CD14-positive monocyte (primary cell): ENCODE measurements at regions not wholly inside any gene's neighbourhood (a gene's known extent, or its start where the extent isn't known, plus 50 kb on each side); places are given as distances from the start of the nearest gene placed in this dataset.

ENCODE experiments used
- DNase-seq, 3 donors: peaks; one replicate each; pipeline ENCODE4 v3.0.0-alpha.2; 2011 to 2022
- H2AFZ ChIP-seq: 2 replicates; pipeline ENCODE4 v1.6.0; 2012; ENCODE audit warnings: mild to moderate bottlenecking, low read depth, low read length, inconsistent platforms; ENCODE audit not compliant: insufficient read depth, poor library complexity, severe bottlenecking
- H3K27ac ChIP-seq, 2 donors: 1 replicate in 1 of 2; 2 replicates in 1 of 2; pipeline ENCODE4 v1.5.1; 2012 to 2013; ENCODE audit warnings: low read length in 2 of 2, control low read depth in 1 of 2, inconsistent platforms in 1 of 2, low read depth in 1 of 2, mild to moderate bottlenecking in 1 of 2
- H3K27me3 ChIP-seq, 2 donors: one replicate each; pipeline versions ENCODE4 v1.6.0 to v1.6.1; 2011 to 2013; ENCODE audit warnings: low read length in 2 of 2; ENCODE audit not compliant: control insufficient read depth in 2 of 2, insufficient read depth in 2 of 2
- H3K36me3 ChIP-seq, 2 donors: replicated peaks in 1 of 2; 1 replicate in 1 of 2; 2 replicates in 1 of 2; pipeline versions ENCODE4 v1.5.1 to v1.6.1; 2012 to 2013; ENCODE audit warnings: low read length in 2 of 2, control low read depth in 1 of 2, inconsistent platforms in 1 of 2, mild to moderate bottlenecking in 1 of 2; ENCODE audit not compliant: insufficient read depth in 2 of 2, control insufficient read depth in 1 of 2
- H3K4me1 ChIP-seq, 2 donors: 1 replicate in 1 of 2; 2 replicates in 1 of 2; pipeline versions ENCODE4 v1.5.1 to v1.6.1; 2012 to 2013; ENCODE audit warnings: low read length in 2 of 2, control low read depth in 1 of 2, inconsistent platforms in 1 of 2, mild to moderate bottlenecking in 1 of 2, moderate library complexity in 1 of 2; ENCODE audit not compliant: insufficient read depth in 2 of 2, control insufficient read depth in 1 of 2
- H3K4me2 ChIP-seq: replicated peaks from 2 replicates; pipeline ENCODE3; 2012; ENCODE audit warnings: low read length, moderate library complexity, mild to moderate bottlenecking; ENCODE audit not compliant: poor library complexity, severe bottlenecking; ENCODE audit errors: extremely low read depth
- H3K4me3 ChIP-seq, 3 experiments: fragments of 200-600 bp in 1 of 3; sonication (generic) in 1 of 3; replicated peaks in 1 of 3; 1 replicate in 2 of 3; 2 replicates in 1 of 3; pipeline ENCODE4 v1.5.1; 2011 to 2013; ENCODE audit warnings: low read length in 3 of 3, mild to moderate bottlenecking in 3 of 3, control low read depth in 2 of 3, low read depth in 2 of 3, inconsistent platforms in 1 of 3, moderate library complexity in 1 of 3
- H3K79me2 ChIP-seq: 2 replicates; pipeline ENCODE4 v1.6.0; 2012; ENCODE audit warnings: mild to moderate bottlenecking, control low read depth, inconsistent platforms, low read length, moderate library complexity; ENCODE audit not compliant: insufficient read depth
- H3K9ac ChIP-seq: 2 replicates; pipeline ENCODE4 v1.6.0; 2017; ENCODE audit warnings: low read length, mild to moderate bottlenecking; ENCODE audit not compliant: insufficient read depth, poor library complexity, severe bottlenecking
- H3K9me3 ChIP-seq, 2 donors: replicated peaks in 1 of 2; 1 replicate in 1 of 2; 2 replicates in 1 of 2; pipeline versions ENCODE4 v1.5.1 to v1.6.1; 2012 to 2013; ENCODE audit warnings: low read length in 2 of 2, control low read depth in 1 of 2; ENCODE audit not compliant: control insufficient read depth in 1 of 2, insufficient read depth in 1 of 2
- H4K20me1 ChIP-seq: 2 replicates; pipeline ENCODE4 v1.6.0; 2012; ENCODE audit warnings: mild to moderate bottlenecking, low read length, control low read depth, moderate library complexity; ENCODE audit not compliant: insufficient read depth
- H3K27ac Mint-ChIP-seq, 7 donors: one replicate each; pipeline ENCODE4 v1.8.0; 2020; ENCODE audit warnings: mild to moderate bottlenecking in 7 of 7, mixed read lengths in 7 of 7, moderate library complexity in 6 of 7, inconsistent platforms in 2 of 7
- H3K27me3 Mint-ChIP-seq, 3 donors: one replicate each; pipeline ENCODE4 v1.8.0; 2021 to 2022; ENCODE audit warnings: low read depth in 3 of 3, mild to moderate bottlenecking in 3 of 3, mixed read lengths in 3 of 3, moderate library complexity in 3 of 3, inconsistent platforms in 1 of 3
- H3K36me3 Mint-ChIP-seq, 2 donors: one replicate each; pipeline ENCODE4 v1.8.0; 2020; ENCODE audit warnings: mixed read lengths in 2 of 2, inconsistent platforms in 1 of 2, mild to moderate bottlenecking in 1 of 2
- H3K4me1 Mint-ChIP-seq: one replicate; pipeline ENCODE4 v1.8.0; 2020; ENCODE audit warnings: mild to moderate bottlenecking, mixed read lengths
- H3K4me3 Mint-ChIP-seq, 2 donors: one replicate each; pipeline ENCODE4 v1.8.0; 2020; ENCODE audit warnings: mild to moderate bottlenecking in 2 of 2, mixed read lengths in 2 of 2, moderate library complexity in 1 of 2
- H3K9me3 Mint-ChIP-seq, 7 donors: one replicate each; pipeline ENCODE4 v1.8.0; 2020 to 2022; ENCODE audit warnings: mixed read lengths in 7 of 7, mild to moderate bottlenecking in 6 of 7, moderate library complexity in 6 of 7, inconsistent platforms in 2 of 7
- WGBS: methylation state at CpG from one replicate; pipeline ENCODE4 v1.1.5; 2013; ENCODE audit warnings: missing lambda C conversion rate; ENCODE audit not compliant: insufficient coverage; 5-methylcytosine and 5-hydroxymethylcytosine counted together
- intact Hi-C, 2 donors: fragments of 100-400 bp; cut with micrococcal nuclease; formaldehyde crosslinking; loops; one replicate each; pipeline versions ENCODE4 v1.15.0 to v1.15.1; 2023
- TF ChIP-seq, protein P1 (sequence below): fragments of 200-600 bp; IDR thresholded peaks from one replicate; pipeline ENCODE4 v1.8.0; 2022; ENCODE audit warnings: antibody characterized with exemption, mild to moderate bottlenecking

DNA sequence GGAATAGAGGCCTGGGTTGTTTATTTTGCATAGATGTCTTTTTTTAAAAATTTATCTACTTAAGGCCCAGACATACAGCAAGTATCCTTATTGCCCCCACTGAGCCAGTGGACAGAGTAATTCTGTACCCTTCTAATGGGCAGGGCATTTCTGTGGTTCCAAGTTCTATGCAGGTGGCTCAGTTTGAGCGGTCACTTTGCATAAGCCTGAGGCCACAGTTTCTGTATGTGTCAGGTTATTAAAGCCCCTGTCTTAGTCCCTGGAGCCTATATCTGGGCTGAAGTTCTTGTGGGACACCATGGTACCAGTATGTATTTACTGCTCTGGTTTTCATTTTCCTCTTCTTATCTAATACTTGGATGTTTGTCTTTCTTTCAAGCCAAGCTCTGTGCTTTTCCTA lies 168.8 kb downstream of the MID1IP1 start:
- H4K20me1 ChIP-seq = no peaks in the 10 kb centered on the region
- no peaks in the 10 kb centered on the region for H3K9me3 ChIP-seq
- H3K27ac ChIP-seq = no peak overlapping the region
- no peak for DNase-seq
- H3K4me1 ChIP-seq = peaks cover 0 to 2% of the 10 kb centered on the region in 2 donors
- no peak overlapping the region for H3K9ac ChIP-seq
- peaks cover 0 to 2% of the 10 kb centered on the region in 2 donors for H3K36me3 Mint-ChIP-seq
- H3K4me2 ChIP-seq = no peak overlapping the region
- no peaks in the 10 kb centered on the region for H3K27me3 ChIP-seq
- H3K36me3 ChIP-seq = no peaks in the 10 kb centered on the region
- H3K27ac Mint-ChIP-seq = no peak overlapping the region
- WGBS = no CpG with 5 or more reads among the region's 1 CpG
- intact Hi-C loops = no loop called here
- TF ChIP-seq, protein P1, sequence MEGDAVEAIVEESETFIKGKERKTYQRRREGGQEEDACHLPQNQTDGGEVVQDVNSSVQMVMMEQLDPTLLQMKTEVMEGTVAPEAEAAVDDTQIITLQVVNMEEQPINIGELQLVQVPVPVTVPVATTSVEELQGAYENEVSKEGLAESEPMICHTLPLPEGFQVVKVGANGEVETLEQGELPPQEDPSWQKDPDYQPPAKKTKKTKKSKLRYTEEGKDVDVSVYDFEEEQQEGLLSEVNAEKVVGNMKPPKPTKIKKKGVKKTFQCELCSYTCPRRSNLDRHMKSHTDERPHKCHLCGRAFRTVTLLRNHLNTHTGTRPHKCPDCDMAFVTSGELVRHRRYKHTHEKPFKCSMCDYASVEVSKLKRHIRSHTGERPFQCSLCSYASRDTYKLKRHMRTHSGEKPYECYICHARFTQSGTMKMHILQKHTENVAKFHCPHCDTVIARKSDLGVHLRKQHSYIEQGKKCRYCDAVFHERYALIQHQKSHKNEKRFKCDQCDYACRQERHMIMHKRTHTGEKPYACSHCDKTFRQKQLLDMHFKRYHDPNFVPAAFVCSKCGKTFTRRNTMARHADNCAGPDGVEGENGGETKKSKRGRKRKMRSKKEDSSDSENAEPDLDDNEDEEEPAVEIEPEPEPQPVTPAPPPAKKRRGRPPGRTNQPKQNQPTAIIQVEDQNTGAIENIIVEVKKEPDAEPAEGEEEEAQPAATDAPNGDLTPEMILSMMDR = no peak
- no peak overlapping the region for H3K4me3 ChIP-seq
- peaks cover 4% of the 10 kb centered on the region for H3K4me1 Mint-ChIP-seq
- H3K79me2 ChIP-seq = no peaks in the 10 kb centered on the region
- H3K27me3 Mint-ChIP-seq = peaks cover 0 to 3% (median 3%) of the 10 kb centered on the region in 3 donors
- no peak overlapping the region for H2AFZ ChIP-seq
- peaks cover 0 to 5% (median 0%) of the 10 kb centered on the region in 7 donors for H3K9me3 Mint-ChIP-seq
- no peak overlapping the region for H3K4me3 Mint-ChIP-seq

DNA sequence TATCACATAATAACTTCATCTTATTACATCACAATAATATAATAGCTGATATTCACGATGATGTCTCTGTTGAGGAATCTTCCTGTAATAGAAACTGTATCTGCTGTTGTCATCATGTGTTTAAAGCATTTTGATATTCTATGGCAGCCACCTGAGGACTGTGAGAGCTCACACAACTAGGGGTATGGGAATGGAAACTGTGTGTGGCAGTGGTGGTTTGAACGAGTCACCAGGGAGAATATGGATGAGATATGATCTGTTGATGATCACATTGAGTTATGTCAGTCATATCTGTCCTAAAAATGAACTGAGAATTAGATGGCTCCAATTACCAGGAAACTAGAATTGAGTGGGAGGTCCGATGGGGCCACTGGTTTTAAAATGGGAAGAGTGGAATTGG lies 169.6 kb downstream of the MID1IP1 start:
- no peaks in the 10 kb centered on the region for H3K79me2 ChIP-seq
- TF ChIP-seq, protein P1 = no peak
- no peak overlapping the region for H3K4me3 Mint-ChIP-seq
- H3K27me3 Mint-ChIP-seq = peaks cover 0 to 3% (median 3%) of the 10 kb centered on the region in 3 donors
- H3K9ac ChIP-seq = no peak overlapping the region
- no peak overlapping the region for H3K27ac Mint-ChIP-seq
- peaks cover 0 to 2% of the 10 kb centered on the region in 2 donors for H3K36me3 Mint-ChIP-seq
- H3K36me3 ChIP-seq = no peaks in the 10 kb centered on the region
- H2AFZ ChIP-seq = no peak overlapping the region
- H3K27me3 ChIP-seq = no peaks in the 10 kb centered on the region
- no CpG with 5 or more reads among the region's 3 CpGs for WGBS
- peaks cover 0 to 5% (median 0%) of the 10 kb centered on the region in 7 donors for H3K9me3 Mint-ChIP-seq
- no peak for DNase-seq
- no peak overlapping the region for H3K4me3 ChIP-seq
- no peaks in the 10 kb centered on the region for H3K9me3 ChIP-seq
- no peaks in the 10 kb centered on the region for H4K20me1 ChIP-seq
- peaks cover 4% of the 10 kb centered on the region for H3K4me1 Mint-ChIP-seq
- peaks cover 0 to 2% of the 10 kb centered on the region in 2 donors for H3K4me1 ChIP-seq
- H3K27ac ChIP-seq = no peak overlapping the region
- intact Hi-C loops = no loop called here
- no peak overlapping the region for H3K4me2 ChIP-seq
